HG02610 (cell line): ENCODE measurements at regions not wholly inside any gene's neighbourhood (a gene's known extent, or its start where the extent isn't known, plus 50 kb on each side); places are given as distances from the start of the nearest gene placed in this dataset.

Experiments used
- ATAC-seq: cut with Tn5 transposase; IDR thresholded peaks from one replicate; pipeline ENCODE4 v1.9.1; 2021; ENCODE audit warnings: mild to moderate bottlenecking, moderate library complexity; ENCODE audit not compliant: unreplicated experiment

GRCh38 chr13:106143930-106144709 lies 391.3 kb downstream of the EFNB2 start:
- ATAC-seq = no peak

GRCh38 chr13:106143392-106143791 lies 392.1 kb downstream of the EFNB2 start:
- ATAC-seq = no peak

- ATAC-seq = no peak
Observed at GRCh38 chr13:106140476-106140875, 395.0 kb downstream of the EFNB2 start.

GRCh38 chr13:106139942-106140341 lies 395.5 kb downstream of the EFNB2 start:
- no peak for ATAC-seq

GRCh38 chr13:106139377-106139776 lies 396.1 kb downstream of the EFNB2 start:
- no peak for ATAC-seq

GRCh38 chr13:106138620-106139019 lies 396.8 kb downstream of the EFNB2 start:
- ATAC-seq = no peak

GRCh38 chr13:106133025-106133424 lies 402.4 kb downstream of the EFNB2 start:
- ATAC-seq = no peak

GRCh38 chr13:106132216-106132615 lies 403.2 kb downstream of the EFNB2 start:
- no peak for ATAC-seq

GRCh38 chr13:106129993-106130392 lies 405.5 kb downstream of the EFNB2 start:
- no peak for ATAC-seq

GRCh38 chr13:106129273-106129672 lies 406.2 kb downstream of the EFNB2 start:
- no peak for ATAC-seq

GRCh38 chr13:106122234-106122633 lies 413.2 kb downstream of the EFNB2 start:
- no peak for ATAC-seq

GRCh38 chr13:106121173-106121754 lies 414.2 kb downstream of the EFNB2 start:
- ATAC-seq = no peak

GRCh38 chr13:106118996-106119395 lies 416.5 kb downstream of the EFNB2 start:
- no peak for ATAC-seq

- ATAC-seq = no peak
Observed at GRCh38 chr13:106118050-106118449, 417.4 kb downstream of the EFNB2 start.

- no peak for ATAC-seq
Observed at GRCh38 chr13:106117640-106118039, 417.8 kb downstream of the EFNB2 start.

- ATAC-seq = no peak
Observed at GRCh38 chr13:106117035-106117434, 418.4 kb downstream of the EFNB2 start.

GRCh38 chr13:106115081-106115480 lies 420.4 kb downstream of the EFNB2 start:
- no peak for ATAC-seq

- no peak for ATAC-seq
Observed at GRCh38 chr13:106113796-106114195, 421.7 kb downstream of the EFNB2 start.

- no peak for ATAC-seq
Observed at GRCh38 chr13:106112191-106112590, 423.3 kb downstream of the EFNB2 start.

GRCh38 chr13:106110241-106110855 lies 425.1 kb downstream of the EFNB2 start:
- ATAC-seq = no peak

- no peak for ATAC-seq
Observed at GRCh38 chr13:106109391-106109791, 426.1 kb downstream of the EFNB2 start.

GRCh38 chr13:106108346-106108745 lies 427.1 kb downstream of the EFNB2 start:
- no peak for ATAC-seq
